ENCODE measurements at regions not wholly inside any gene's neighbourhood (a gene's known extent, or its start where the extent isn't known, plus 50 kb on each side); places are given as distances from the start of the nearest gene placed in this dataset.

DNA sequence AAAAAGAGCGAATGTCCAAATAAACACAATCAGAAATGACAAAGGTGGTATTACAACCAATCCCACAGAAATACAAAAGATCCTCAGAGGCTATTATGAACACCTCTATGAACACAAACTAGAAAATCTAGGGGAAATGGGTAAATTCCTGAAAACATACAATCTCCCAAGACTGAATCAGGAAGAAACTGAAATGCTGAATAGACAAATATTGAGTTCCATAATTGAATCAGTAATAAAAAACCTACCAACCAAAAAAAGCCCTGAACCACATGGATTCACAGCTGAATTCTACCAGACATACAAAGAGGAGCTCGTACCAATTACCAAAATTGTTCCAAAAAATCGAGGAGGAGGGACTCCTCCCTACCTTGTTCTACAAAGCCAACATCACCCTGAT lies 56.1 kb upstream of the ZNF800 start:
- TF ChIP-seq CTCF (IDR thresholded peaks at IDR 0.05; ENCODE audit: insufficient read depth, low read depth, low read length, missing control alignments): no peak
- DNase-seq (ENCODE audit: low read depth): no peak
- no peak overlapping the region for H3K4me3 ChIP-seq (ENCODE audit: low read depth, low read length)

DNA sequence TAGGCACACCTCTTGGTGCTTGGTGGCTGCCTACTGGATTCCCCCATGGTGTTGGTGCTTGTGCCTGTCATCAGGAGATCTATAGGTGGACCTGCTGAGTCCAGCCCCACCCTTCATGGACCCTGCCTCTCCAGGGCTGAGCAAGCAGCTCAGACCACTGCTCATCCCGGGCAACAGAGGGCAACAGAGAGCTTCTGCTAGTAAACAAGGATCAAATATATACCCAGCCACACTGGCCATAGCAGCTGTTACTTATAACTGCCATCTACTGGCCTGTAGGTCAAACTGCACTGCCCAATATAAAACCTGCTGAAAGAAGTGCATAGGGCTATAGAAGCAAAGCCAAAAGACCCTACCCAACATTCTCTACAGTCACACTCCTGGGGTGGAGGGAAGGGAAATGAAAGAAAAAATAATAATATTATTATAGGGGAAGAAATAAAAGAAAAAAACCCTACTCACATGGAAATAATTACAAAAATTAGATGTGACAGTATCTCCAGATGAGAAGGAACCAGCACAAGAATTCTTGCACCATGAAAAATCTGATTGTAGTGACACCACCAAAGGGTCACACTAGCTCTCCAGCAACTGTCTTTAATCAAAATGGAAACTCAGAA lies 54.9 kb upstream of the ZNF800 start:
- TF ChIP-seq CTCF (IDR thresholded peaks at IDR 0.05; ENCODE audit: insufficient read depth, low read depth, low read length, missing control alignments): peak; percentile 77
- peak; percentile 86 for DNase-seq (ENCODE audit: low read depth)
- no peak overlapping the region for H3K4me3 ChIP-seq (ENCODE audit: low read depth, low read length)

DNA sequence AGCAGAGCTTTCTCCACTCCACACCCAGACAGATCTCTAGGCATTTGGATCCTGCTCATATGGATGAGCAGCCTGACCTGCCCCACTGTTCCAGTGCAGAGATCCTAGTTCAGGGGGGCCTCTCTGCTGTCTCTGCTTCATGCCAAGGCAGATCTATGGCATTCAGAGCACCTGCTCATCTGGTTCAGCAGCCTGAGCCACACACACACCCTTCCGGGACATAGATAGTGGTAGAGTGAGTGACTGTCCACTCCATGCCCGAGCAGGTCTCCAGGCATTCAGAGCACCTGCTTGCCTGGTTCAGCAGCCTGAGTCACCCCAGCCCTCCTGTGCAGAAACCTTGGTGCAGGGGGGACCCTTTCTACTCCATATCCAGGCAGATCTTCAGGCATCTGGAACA lies 54.3 kb upstream of the ZNF800 start:
- TF ChIP-seq CTCF (IDR thresholded peaks at IDR 0.05; ENCODE audit: insufficient read depth, low read depth, low read length, missing control alignments): no peak
- no peak for DNase-seq (ENCODE audit: low read depth)
- H3K4me3 ChIP-seq (ENCODE audit: low read depth, low read length): no peak overlapping the region

Measured in GM12865 (cell line).